Caco-2 (cell line): ENCODE measurements at regions not wholly inside any gene's neighbourhood (a gene's known extent, or its start where the extent isn't known, plus 50 kb on each side); places are given as distances from the start of the nearest gene placed in this dataset.

ENCODE experiments used
- BruUV-seq: library from RNA; stranded (reverse); fragments of 400-500 nt; replicated peaks from 2 replicates; lab custom pipeline; 2021; lab: Mats Ljungman, UMichigan
- CTCF ChIA-PET: fragments of 300-600 bp; sonication (Branson Sonifier 250); formaldehyde crosslinking; loops from one replicate; lab custom pipeline; 2022; ENCODE audit warnings: antibody characterized with exemption; lab: Charles Lee
- POLR2A ChIA-PET: fragments of 300-600 bp; sonication (Branson Sonifier 250); formaldehyde crosslinking; loops from one replicate; lab custom pipeline; 2022; ENCODE audit warnings: antibody characterized with exemption; lab: Charles Lee
- DNase-seq, 2 experiments: peaks; one replicate each; pipeline versions ENCODE4 v3.0.0 to v3.0.0-alpha.2; 2020 to 2022
- H3K27me3 ChIP-seq: replicated peaks from 2 replicates; pipeline ENCODE4 v1.6.0; 2011; ENCODE audit warnings: low read length; ENCODE audit not compliant: control insufficient read depth, insufficient read depth
- H3K36me3 ChIP-seq: 2 replicates; pipeline ENCODE4 v1.5.1; 2011; ENCODE audit warnings: low read length; ENCODE audit not compliant: control insufficient read depth, insufficient read depth
- H3K4me1 ChIP-seq: fragments of 250-450 bp; sonication (Bioruptor Pico); 2 replicates; pipeline ENCODE4 v1.5.1; 2020; ENCODE audit warnings: mild to moderate bottlenecking
- H3K4me3 ChIP-seq: 2 replicates; pipeline ENCODE4 v1.5.1; 2011; ENCODE audit warnings: low read depth, mild to moderate bottlenecking, control low read depth, low read length
- H3K9me3 ChIP-seq: fragments of 250-450 bp; sonication (Bioruptor Pico); 2 replicates; pipeline ENCODE4 v1.5.1; 2020; ENCODE audit warnings: mild to moderate bottlenecking, moderate library complexity
- H3K27ac Mint-ChIP-seq: one replicate; pipeline ENCODE4 v1.8.0; 2022; ENCODE audit warnings: mixed read lengths; ENCODE audit not compliant: unreplicated experiment
- H3K27me3 Mint-ChIP-seq: one replicate; pipeline ENCODE4 v1.8.0; 2022; ENCODE audit warnings: mixed read lengths; ENCODE audit not compliant: insufficient read depth, unreplicated experiment
- H3K36me3 Mint-ChIP-seq: one replicate; pipeline ENCODE4 v1.8.0; 2022; ENCODE audit warnings: mild to moderate bottlenecking, mixed read lengths; ENCODE audit not compliant: insufficient read depth, unreplicated experiment
- H3K4me1 Mint-ChIP-seq: one replicate; pipeline ENCODE4 v1.8.0; 2022; ENCODE audit warnings: low read depth, mixed read lengths; ENCODE audit not compliant: unreplicated experiment
- H3K4me3 Mint-ChIP-seq: one replicate; pipeline ENCODE4 v1.8.0; 2022; ENCODE audit warnings: mild to moderate bottlenecking, moderate library complexity, mixed read lengths; ENCODE audit not compliant: unreplicated experiment
- H3K9me3 Mint-ChIP-seq: one replicate; pipeline ENCODE4 v1.8.0; 2022; ENCODE audit warnings: mixed read lengths; ENCODE audit not compliant: unreplicated experiment
- CTCF ChIP-seq, 2 experiments: fragments of 200-600 bp in 1 of 2; IDR thresholded peaks; 1 replicate in 1 of 2; 2 replicates in 1 of 2; pipeline versions ENCODE4 v1.5.1 to v1.8.0; 2011 to 2022; ENCODE audit warnings: antibody characterized with exemption in 1 of 2, control low read depth in 1 of 2, inconsistent platforms in 1 of 2, low read depth in 1 of 2, low read length in 1 of 2, mild to moderate bottlenecking in 1 of 2, moderate library complexity in 1 of 2; ENCODE audit not compliant: insufficient read depth in 1 of 2, severe bottlenecking in 1 of 2, unreplicated experiment in 1 of 2
- intact Hi-C: fragments of 100-400 bp; cut with micrococcal nuclease; formaldehyde crosslinking; loops from one replicate; pipeline ENCODE4 v1.10.0; 2022; ENCODE audit not compliant: unreplicated experiment

DNA sequence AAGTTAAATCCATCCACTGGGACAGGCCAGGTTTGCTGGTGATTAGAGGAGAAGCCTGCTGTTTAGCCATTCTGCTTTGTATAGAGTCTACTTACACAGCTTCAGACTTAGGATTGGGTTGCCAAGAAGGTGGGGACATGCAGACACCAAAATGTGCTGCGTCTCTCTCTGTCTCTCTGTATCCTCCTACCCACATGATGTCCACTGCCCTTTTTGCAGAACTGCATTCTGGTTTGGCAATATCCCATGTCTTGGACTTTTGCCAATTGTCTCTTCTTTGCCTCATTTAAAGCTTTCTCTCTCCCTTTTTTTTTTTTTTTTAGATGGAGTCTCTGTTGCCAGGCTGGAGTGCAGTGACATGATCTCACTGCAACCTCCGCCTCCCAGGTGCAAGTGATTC, 261.1 kb upstream of the FN1 start:
- H3K27ac Mint-ChIP-seq = peak overlapping the region; percentile 34
- no peaks in the 10 kb centered on the region for H3K27me3 ChIP-seq
- no TSS peak for BruUV-seq
- peaks cover 11% of the 10 kb centered on the region for H3K36me3 Mint-ChIP-seq
- peaks cover 8% of the 10 kb centered on the region for H3K9me3 ChIP-seq
- ChIA-PET CTCF (no interaction called here), POLR2A (no interaction called here)
- no peak for DNase-seq
- intact Hi-C loops = no loop called here
- no peaks in the 10 kb centered on the region for H3K36me3 ChIP-seq
- H3K4me3 ChIP-seq = no peak overlapping the region
- H3K9me3 Mint-ChIP-seq = peaks cover 38% of the 10 kb centered on the region
- no peak for TF ChIP-seq CTCF (IDR thresholded peaks at IDR 0.05; ENCODE audit: insufficient read depth in 1 of 2, low read depth in 1 of 2, low read length in 1 of 2, severe bottlenecking in 1 of 2, unreplicated experiment in 1 of 2)
- peaks cover 40% of the 10 kb centered on the region for H3K4me1 ChIP-seq
- no peaks in the 10 kb centered on the region for H3K27me3 Mint-ChIP-seq
- no peak overlapping the region for H3K4me3 Mint-ChIP-seq
- H3K4me1 Mint-ChIP-seq = peaks cover 61% of the 10 kb centered on the region

- ChIA-PET POLR2A (no interaction called here), CTCF (no interaction called here)
- H3K9me3 ChIP-seq = peaks cover 8% of the 10 kb centered on the region
- Mint-ChIP-seq H3K4me3 (no peak overlapping the region), H3K27ac (peak overlapping the region; percentile 37), H3K36me3 (peaks cover 11% of the 10 kb centered on the region), H3K9me3 (peaks cover 38% of the 10 kb centered on the region), H3K27me3 (no peaks in the 10 kb centered on the region), H3K4me1 (peaks cover 73% of the 10 kb centered on the region)
- no peaks in the 10 kb centered on the region for H3K27me3 ChIP-seq
- no peak overlapping the region for H3K4me3 ChIP-seq
- H3K36me3 ChIP-seq = no peaks in the 10 kb centered on the region
- TF ChIP-seq CTCF (IDR thresholded peaks at IDR 0.05; ENCODE audit: insufficient read depth in 1 of 2, low read depth in 1 of 2, low read length in 1 of 2, severe bottlenecking in 1 of 2, unreplicated experiment in 1 of 2) = no peak
- H3K4me1 ChIP-seq = peaks cover 49% of the 10 kb centered on the region
- DNase-seq = no peak
- no TSS peak for BruUV-seq
- intact Hi-C loops = no loop called here
Observed at GRCh38 chr2:215695861-215696260, 260.0 kb upstream of the FN1 start.

- H3K27me3 ChIP-seq = no peaks in the 10 kb centered on the region
- H3K36me3 Mint-ChIP-seq = peaks cover 11% of the 10 kb centered on the region
- DNase-seq = no peak
- ChIA-PET CTCF (interaction anchor here (0.7 kb wide), 1 partner anchor 9 kb away, joined by 3 read pairs; no protein-coding TSS in a partner anchor), POLR2A (interaction anchor here (1.0 kb wide), 1 partner anchor 9 kb away, joined by 5 read pairs; no protein-coding TSS in a partner anchor)
- H3K4me3 Mint-ChIP-seq = peak overlapping the region; percentile 23
- intact Hi-C loops = loop anchor here (2.0 kb wide), 1 partner anchor 19 kb away; no protein-coding TSS in a partner anchor
- H3K27me3 Mint-ChIP-seq = no peaks in the 10 kb centered on the region
- peaks cover 29% of the 10 kb centered on the region for H3K9me3 Mint-ChIP-seq
- H3K9me3 ChIP-seq = peaks cover 2% of the 10 kb centered on the region; the same call in 1 of the 2 replicates
- H3K27ac Mint-ChIP-seq = peak overlapping the region; percentile 83
- BruUV-seq = TSS peak; percentile 17
- H3K36me3 ChIP-seq = no peaks in the 10 kb centered on the region
- H3K4me1 Mint-ChIP-seq = peaks cover 59% of the 10 kb centered on the region
- no peak for TF ChIP-seq CTCF (IDR thresholded peaks at IDR 0.05; ENCODE audit: insufficient read depth in 1 of 2, low read depth in 1 of 2, low read length in 1 of 2, severe bottlenecking in 1 of 2, unreplicated experiment in 1 of 2)
- H3K4me3 ChIP-seq = no peak overlapping the region
- H3K4me1 ChIP-seq = peaks cover 48% of the 10 kb centered on the region
Observed at GRCh38 chr2:215693999-215694580, 258.2 kb upstream of the FN1 start.
